IMR-90 (cell line): ENCODE measurements at regions not wholly inside any gene's neighbourhood (a gene's known extent, or its start where the extent isn't known, plus 50 kb on each side); places are given as distances from the start of the nearest gene placed in this dataset.

Source experiments
- ATAC-seq: fragments of 200-7000 bp; cut with Tn5 transposase; 2 replicates; pipeline ENCODE4 v1.9.1; 2020; ENCODE audit warnings: low read depth, mild to moderate bottlenecking, moderate library complexity
- BruUV-seq: library from RNA; stranded (reverse); fragments of 400-500 nt; replicated peaks from 2 replicates; lab custom pipeline; 2021; lab: Mats Ljungman, UMichigan
- CTCF ChIA-PET: fragments of 300-600 bp; formaldehyde crosslinking; extraction: SDS; loops from one replicate; lab custom pipeline; 2021; ENCODE audit warnings: antibody characterized with exemption; lab: Yijun Ruan, JAX
- POLR2A ChIA-PET: fragments of 300-600 bp; sonication (Branson Sonifier 250); formaldehyde crosslinking; loops from one replicate; lab custom pipeline; 2022; ENCODE audit warnings: antibody characterized with exemption; ENCODE audit not compliant: unreplicated experiment; lab: Charles Lee
- DNase-seq: peaks from one replicate; pipeline ENCODE4 v3.0.0; 2013
- H2AFZ ChIP-seq: replicated peaks from 2 replicates; pipeline ENCODE3; 2013; ENCODE audit warnings: low read length, mild to moderate bottlenecking; ENCODE audit not compliant: poor library complexity
- H2AK5ac ChIP-seq: 2 replicates; pipeline ENCODE4 v1.6.1; 2013; ENCODE audit warnings: low read depth, low read length, inconsistent platforms
- H2AK9ac ChIP-seq: replicated peaks from 2 replicates; pipeline ENCODE3; 2013; ENCODE audit warnings: mild to moderate bottlenecking, low read depth, low read length, moderate library complexity; ENCODE audit not compliant: poor library complexity
- H2BK120ac ChIP-seq: 2 replicates; pipeline ENCODE4 v1.6.1; 2013; ENCODE audit warnings: low read depth, low read length, inconsistent platforms
- H2BK15ac ChIP-seq: 3 replicates; pipeline ENCODE4 v1.6.1; 2013; ENCODE audit warnings: low read depth, low read length, inconsistent platforms
- H2BK20ac ChIP-seq: 2 replicates; pipeline ENCODE4 v1.6.1; 2013; ENCODE audit warnings: low read depth, mild to moderate bottlenecking, inconsistent platforms, low read length, moderate library complexity
- H2BK5ac ChIP-seq: 2 replicates; pipeline ENCODE4 v1.6.1; 2013; ENCODE audit warnings: mild to moderate bottlenecking, low read depth, low read length, inconsistent platforms; ENCODE audit not compliant: poor library complexity, severe bottlenecking
- H3K14ac ChIP-seq: replicated peaks from 2 replicates; pipeline ENCODE4 v1.6.1; 2013; ENCODE audit warnings: low read depth, low read length, inconsistent platforms
- H3K18ac ChIP-seq: 2 replicates; pipeline ENCODE4 v1.6.1; 2013; ENCODE audit warnings: low read depth, low read length, control low read depth
- H3K23ac ChIP-seq: 2 replicates; pipeline ENCODE4 v1.6.1; 2013; ENCODE audit warnings: low read depth, low read length, inconsistent platforms
- H3K27ac ChIP-seq: 2 replicates; pipeline ENCODE4 v1.5.1; 2013; ENCODE audit warnings: mild to moderate bottlenecking, control low read depth, low read length; ENCODE audit not compliant: insufficient read depth
- H3K27me3 ChIP-seq: 2 replicates; pipeline ENCODE4 v1.6.1; 2013; ENCODE audit warnings: low read length; ENCODE audit not compliant: control insufficient read depth, insufficient read depth
- H3K36me3 ChIP-seq: 2 replicates; pipeline ENCODE4 v1.6.1; 2013; ENCODE audit warnings: low read length, mixed read lengths; ENCODE audit not compliant: control insufficient read depth, insufficient read depth
- H3K4ac ChIP-seq: 2 replicates; pipeline ENCODE4 v1.6.1; 2013; ENCODE audit warnings: low read depth, low read length, inconsistent platforms
- H3K4me1 ChIP-seq: 2 replicates; pipeline ENCODE4 v1.6.1; 2013; ENCODE audit warnings: low read length, mixed read lengths; ENCODE audit not compliant: control insufficient read depth, insufficient read depth
- H3K4me2 ChIP-seq: 2 replicates; pipeline ENCODE4 v1.6.1; 2013; ENCODE audit warnings: low read depth, mild to moderate bottlenecking, control low read depth, low read length, moderate library complexity
- H3K4me3 ChIP-seq: 2 replicates; pipeline ENCODE4 v1.5.1; 2013; ENCODE audit warnings: low read depth, mild to moderate bottlenecking, control low read depth, low read length, moderate library complexity; ENCODE audit not compliant: insufficient read depth
- H3K56ac ChIP-seq: 2 replicates; pipeline ENCODE4 v1.6.1; 2013; ENCODE audit warnings: low read length, inconsistent platforms; ENCODE audit not compliant: insufficient read depth; ENCODE audit errors: extremely low read depth
- H3K79me1 ChIP-seq, 2 experiments: 2 replicates each; pipeline ENCODE4 v1.6.1; 2013; ENCODE audit warnings: low read length in 2 of 2, inconsistent platforms in 1 of 2, low read depth in 1 of 2
- H3K9ac ChIP-seq: 2 replicates; pipeline ENCODE4 v1.6.1; 2013; ENCODE audit warnings: low read depth, low read length, control low read depth
- H3K9me1 ChIP-seq: 2 replicates; pipeline ENCODE4 v1.6.1; 2013; ENCODE audit warnings: low read length, inconsistent platforms; ENCODE audit not compliant: insufficient read depth
- H3K9me3 ChIP-seq: 2 replicates; pipeline ENCODE4 v1.6.1; 2013; ENCODE audit warnings: low read length; ENCODE audit not compliant: control insufficient read depth, insufficient read depth
- H4K20me1 ChIP-seq: 2 replicates; pipeline ENCODE4 v1.6.1; 2013; ENCODE audit warnings: low read length, inconsistent platforms; ENCODE audit not compliant: insufficient read depth
- H4K5ac ChIP-seq: 2 replicates; pipeline ENCODE4 v1.6.1; 2013; ENCODE audit warnings: mild to moderate bottlenecking, low read depth, low read length, control low read depth
- H4K8ac ChIP-seq, 2 experiments: 2 replicates each; pipeline ENCODE4 v1.6.1; 2013; ENCODE audit warnings: low read depth in 2 of 2, low read length in 2 of 2, control low read depth in 1 of 2, inconsistent platforms in 1 of 2
- H4K91ac ChIP-seq: 2 replicates; pipeline ENCODE4 v1.6.1; 2013; ENCODE audit warnings: low read depth, low read length, inconsistent platforms; ENCODE audit not compliant: insufficient read depth
- BHLHE40 ChIP-seq: fragments of 150-350 bp; IDR thresholded peaks from 2 replicates; pipeline ENCODE4 v1.6.1; 2016; ENCODE audit warnings: mild to moderate bottlenecking, low read depth, low read length
- CTCF ChIP-seq: conservative IDR thresholded peaks from 2 replicates; pipeline ENCODE4 v1.5.1; 2012; ENCODE audit warnings: mild to moderate bottlenecking, low read depth, low read length, improper control_type of control experiment
- FOS ChIP-seq: fragments of 150-350 bp; IDR thresholded peaks from 2 replicates; pipeline ENCODE4 v1.6.1; 2016; ENCODE audit warnings: low read depth, low read length
- MAFK ChIP-seq: IDR thresholded peaks from 2 replicates; pipeline ENCODE4 v1.6.1; 2012; ENCODE audit warnings: low read depth, low read length, improper control_type of control experiment
- MXI1 ChIP-seq: IDR thresholded peaks from 2 replicates; pipeline ENCODE4 v1.6.1; 2012; ENCODE audit warnings: low read depth, mild to moderate bottlenecking, low read length, moderate library complexity, borderline replicate concordance
- NFE2L2 ChIP-seq: fragments of 150-350 bp; IDR thresholded peaks from 2 replicates; pipeline ENCODE4 v1.6.1; 2016; ENCODE audit warnings: low read depth, mild to moderate bottlenecking, low read length
- POLR2A ChIP-seq: IDR thresholded peaks from 2 replicates; pipeline ENCODE4 v1.6.1; 2012; ENCODE audit warnings: mild to moderate bottlenecking, low read depth, low read length
- RAD21 ChIP-seq: IDR thresholded peaks from 2 replicates; pipeline ENCODE4 v1.6.1; 2012; ENCODE audit warnings: low read length, improper control_type of control experiment
- SMC3 ChIP-seq: fragments of 150-350 bp; IDR thresholded peaks from 2 replicates; pipeline ENCODE4 v1.6.1; 2016; ENCODE audit warnings: low read depth, mild to moderate bottlenecking, antibody characterized with exemption, low read length, moderate library complexity
- USF2 ChIP-seq: fragments of 150-350 bp; IDR thresholded peaks from 2 replicates; pipeline ENCODE4 v1.6.1; 2017; ENCODE audit warnings: mild to moderate bottlenecking, antibody characterized with exemption, low read length, low read depth
- WGBS, 2 experiments: methylation state at CpG; one replicate each; pipeline versions ENCODE4 v1.1.5 to v1.1.7; 2013; ENCODE audit warnings: missing lambda C conversion rate in 2 of 2; ENCODE audit not compliant: insufficient read length in 1 of 2; ENCODE audit errors: extremely low coverage in 2 of 2; 5-methylcytosine and 5-hydroxymethylcytosine counted together
- dilution Hi-C: fragments of 300-500 bp; cut with HindIII; formaldehyde crosslinking; loops from one replicate; pipeline ENCODE4 v1.14.3; 2018; ENCODE audit warnings: low sequenced_read_pairs; ENCODE audit not compliant: unreplicated experiment
- in situ Hi-C: fragments of 300-500 bp; cut with MboI; formaldehyde crosslinking; loops from 3 replicates; pipeline ENCODE4 v1.14.3; 2019; ENCODE audit warnings: low sequenced_read_pairs, inconsistent platforms, mixed read lengths
- intact Hi-C: fragments of 100-400 bp; cut with micrococcal nuclease; formaldehyde crosslinking; loops from 2 replicates; pipeline ENCODE4 v1.10.0; 2022

- POLR2A ChIA-PET: no interaction called here
- dilution Hi-C loops (no loop called here), in situ Hi-C loops (loop anchor here (25.0 kb wide), 1 partner anchor 1164 kb away; no protein-coding TSS in a partner anchor), intact Hi-C loops (loop anchor here (10.0 kb wide), 2 partner anchors 411 to 771 kb away; no protein-coding TSS in a partner anchor)
- Histone ChIP-seq H4K8ac (no peak overlapping the region), H3K56ac (no peak overlapping the region), H3K9me3 (no peaks in the 10 kb centered on the region), H3K4me3 (no peak overlapping the region), H3K36me3 (no peaks in the 10 kb centered on the region), H2BK5ac (no peak overlapping the region), H3K23ac (no peak overlapping the region), H3K9me1 (no peaks in the 10 kb centered on the region), H4K5ac (no peak overlapping the region), H2BK20ac (no peak overlapping the region), H3K27ac (no peak overlapping the region), H3K4me1 (no peaks in the 10 kb centered on the region), H3K9ac (no peak overlapping the region), H2BK120ac (no peak overlapping the region), H3K4me2 (no peak overlapping the region), H3K14ac (no peak overlapping the region), H2BK15ac (no peak overlapping the region; the same call in 2 of the 3 replicates), H3K79me1 (no peaks in the 10 kb centered on the region), H3K4ac (no peak overlapping the region), H3K18ac (no peak overlapping the region), H3K27me3 (no peaks in the 10 kb centered on the region), H2AFZ (peak overlapping the region; percentile 27), H4K91ac (no peak overlapping the region), H2AK5ac (no peak overlapping the region), H2AK9ac (no peak overlapping the region), H4K20me1 (no peaks in the 10 kb centered on the region)
- no peak for TF ChIP-seq BHLHE40
- TF ChIP-seq MAFK: no peak
- no peak for TF ChIP-seq MXI1
- no peak for TF ChIP-seq FOS
- TF ChIP-seq RAD21: no peak
- TF ChIP-seq POLR2A: no peak
- TF ChIP-seq USF2: no peak
- TF ChIP-seq SMC3: no peak
- TF ChIP-seq NFE2L2: no peak
- no peak for TF ChIP-seq CTCF
- CTCF ChIA-PET: no interaction called here
- no CpG with 5 or more reads among the region's 8 CpGs for WGBS, 2 experiments
- DNase-seq: no peak
- no peak for ATAC-seq
- no TSS peak for BruUV-seq
Observed at GRCh38 chr1:221473411-221473810, 268.5 kb downstream of the DUSP10 start.
